ENCODE measurements at regions not wholly inside any gene's neighbourhood (a gene's known extent, or its start where the extent isn't known, plus 50 kb on each side); places are given as distances from the start of the nearest gene placed in this dataset.

DNA sequence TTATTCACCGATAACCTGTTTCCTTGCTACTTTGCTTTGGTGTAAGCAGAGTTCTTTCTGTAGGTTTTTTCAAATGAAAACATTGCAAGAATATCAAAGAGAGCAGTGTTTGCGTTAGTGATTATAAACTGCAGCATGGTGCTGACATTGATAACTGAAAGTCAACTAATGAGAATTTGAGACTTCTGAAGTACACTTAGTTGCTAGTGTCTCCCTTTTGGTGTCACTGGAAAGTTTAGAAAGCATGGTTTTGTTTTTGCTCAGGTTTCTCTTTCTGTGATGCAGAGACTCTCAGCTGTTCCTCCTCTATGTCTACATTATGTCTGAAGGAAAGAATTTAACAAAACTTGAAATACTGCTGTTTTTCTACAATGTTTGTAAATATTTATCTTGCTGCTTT lies 80.2 kb upstream of the ZNF169 start:
- intact Hi-C loops (cut with DNase I; ENCODE audit: low total_unique reads), result no loop called here
- no peaks in the 10 kb centered on the region for H3K27me3 ChIP-seq (replicated peaks in 1 of 7)
- peaks cover 32 to 90% (median 70%) of the 10 kb centered on the region in 6 donors for H3K4me1 ChIP-seq
- peaks cover 2 to 78% (median 26%) of the 10 kb centered on the region in 6 donors for H3K36me3 ChIP-seq
- no peak for DNase-seq
- no peak overlapping the region for H3K4me3 ChIP-seq
- peak overlapping the region in 2 of 8 donors; percentile 12 for H3K27ac ChIP-seq
- TF ChIP-seq POLR2A (IDR thresholded peaks at IDR 0.05), result no peak
- TF ChIP-seq, protein P1, sequence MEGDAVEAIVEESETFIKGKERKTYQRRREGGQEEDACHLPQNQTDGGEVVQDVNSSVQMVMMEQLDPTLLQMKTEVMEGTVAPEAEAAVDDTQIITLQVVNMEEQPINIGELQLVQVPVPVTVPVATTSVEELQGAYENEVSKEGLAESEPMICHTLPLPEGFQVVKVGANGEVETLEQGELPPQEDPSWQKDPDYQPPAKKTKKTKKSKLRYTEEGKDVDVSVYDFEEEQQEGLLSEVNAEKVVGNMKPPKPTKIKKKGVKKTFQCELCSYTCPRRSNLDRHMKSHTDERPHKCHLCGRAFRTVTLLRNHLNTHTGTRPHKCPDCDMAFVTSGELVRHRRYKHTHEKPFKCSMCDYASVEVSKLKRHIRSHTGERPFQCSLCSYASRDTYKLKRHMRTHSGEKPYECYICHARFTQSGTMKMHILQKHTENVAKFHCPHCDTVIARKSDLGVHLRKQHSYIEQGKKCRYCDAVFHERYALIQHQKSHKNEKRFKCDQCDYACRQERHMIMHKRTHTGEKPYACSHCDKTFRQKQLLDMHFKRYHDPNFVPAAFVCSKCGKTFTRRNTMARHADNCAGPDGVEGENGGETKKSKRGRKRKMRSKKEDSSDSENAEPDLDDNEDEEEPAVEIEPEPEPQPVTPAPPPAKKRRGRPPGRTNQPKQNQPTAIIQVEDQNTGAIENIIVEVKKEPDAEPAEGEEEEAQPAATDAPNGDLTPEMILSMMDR (IDR thresholded peaks at IDR 0.05 in 8 of 11, conservative IDR thresholded peaks at IDR 0.05 in 3 of 11), result no peak
- TF ChIP-seq POLR2AphosphoS5 (IDR thresholded peaks at IDR 0.05), result no peak
- 75 to 87% (median 84%) methylated on average over 2 of the region's 2 CpGs for WGBS, 5 donors
- H3K9me3 ChIP-seq, result no peaks in the 10 kb centered on the region

DNA sequence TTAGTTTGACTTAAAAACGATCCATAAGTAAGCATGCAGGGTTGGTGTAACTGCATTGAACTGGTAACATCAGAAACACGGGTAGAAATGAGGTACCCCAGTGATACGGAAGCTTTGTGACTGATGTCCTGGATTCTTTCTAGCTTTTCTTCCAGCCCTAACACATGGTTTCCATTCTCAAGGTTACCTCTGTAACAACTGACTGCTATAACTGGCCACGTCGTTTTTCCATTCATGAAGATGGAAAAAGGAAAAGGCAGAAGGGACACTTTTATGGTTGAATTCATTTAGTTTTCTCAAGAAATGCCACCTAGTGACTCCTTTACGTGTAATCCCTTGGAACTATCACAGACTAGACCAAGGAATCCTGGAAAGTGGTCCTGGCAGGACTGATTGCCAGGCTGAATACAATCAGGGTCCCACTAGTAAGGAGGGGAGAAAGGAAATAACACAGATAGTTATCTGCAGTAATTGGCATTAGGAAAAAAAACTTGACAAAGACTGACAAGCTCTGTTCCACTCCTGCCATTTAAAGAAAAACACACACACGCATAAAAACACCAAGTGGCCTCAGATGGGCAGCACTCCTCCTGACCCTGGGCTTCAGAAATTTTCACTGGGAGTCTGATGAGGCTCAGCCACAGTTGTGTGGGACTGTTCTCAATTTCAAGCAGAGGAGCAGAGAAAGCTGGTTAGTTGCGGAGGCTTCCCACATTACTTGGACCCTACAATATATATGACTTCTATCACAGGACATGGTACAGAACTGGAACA lies 77.5 kb upstream of the ZNF169 start:
- no peak for DNase-seq
- no peaks in the 10 kb centered on the region for H3K27me3 ChIP-seq (replicated peaks in 1 of 7)
- peaks cover 6 to 63% (median 43%) of the 10 kb centered on the region in 6 donors for H3K4me1 ChIP-seq
- no peaks in the 10 kb centered on the region for H3K9me3 ChIP-seq
- 68 to 81% (median 76%) methylated on average over 8 of the region's 8 CpGs for WGBS, 5 donors
- no peak overlapping the region for H3K4me3 ChIP-seq
- peak overlapping the region in 3 of 8 donors; percentile 2 to 46 (median 35) for H3K27ac ChIP-seq
- intact Hi-C loops (cut with DNase I; ENCODE audit: low total_unique reads), result no loop called here
- H3K36me3 ChIP-seq, result peaks cover 2 to 63% (median 17%) of the 10 kb centered on the region in 6 donors
- TF ChIP-seq POLR2AphosphoS5 (IDR thresholded peaks at IDR 0.05) (peak in 1 of 3 donors; percentile 11), POLR2A (IDR thresholded peaks at IDR 0.05) (no peak)
- TF ChIP-seq, protein P1 (IDR thresholded peaks at IDR 0.05 in 8 of 11, conservative IDR thresholded peaks at IDR 0.05 in 3 of 11), result no peak

DNA sequence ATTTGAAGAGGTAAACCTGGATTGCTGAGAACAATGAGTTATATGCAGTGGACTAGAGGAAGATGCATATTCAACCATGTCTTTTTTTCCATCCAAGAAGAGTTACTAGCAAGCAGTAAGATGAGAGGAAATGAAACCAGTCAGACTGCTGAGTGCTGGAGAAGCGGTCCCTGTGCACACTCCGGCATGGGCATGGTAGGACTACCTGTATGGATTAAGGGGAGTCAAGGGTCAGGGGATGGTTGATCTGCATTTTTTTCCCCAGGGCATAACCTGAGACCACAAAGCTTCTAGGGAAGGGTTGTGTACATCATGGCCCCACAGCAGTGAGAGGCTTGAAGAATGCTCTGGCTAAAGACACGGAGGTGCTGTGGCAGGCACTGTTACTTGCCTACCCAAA lies 76.6 kb upstream of the ZNF169 start:
- Histone ChIP-seq H3K27ac (peak overlapping the region in 4 of 8 donors; percentile 2 to 46 (median 26)), H3K27me3 (replicated peaks in 1 of 7) (no peaks in the 10 kb centered on the region), H3K9me3 (peaks cover 0 to under 1% (median 0%) of the 10 kb centered on the region in 8 donors), H3K4me1 (peaks cover 2 to 54% (median 36%) of the 10 kb centered on the region in 6 donors), H3K36me3 (peaks cover 0 to 54% (median 9%) of the 10 kb centered on the region in 6 donors), H3K4me3 (no peak overlapping the region)
- WGBS, 5 donors, result 75 to 82% (median 81%) methylated on average over 3 of the region's 3 CpGs
- TF ChIP-seq POLR2A (IDR thresholded peaks at IDR 0.05) (no peak), POLR2AphosphoS5 (IDR thresholded peaks at IDR 0.05) (peak in 1 of 3 donors; percentile 46)
- TF ChIP-seq, protein P1 (IDR thresholded peaks at IDR 0.05 in 8 of 11, conservative IDR thresholded peaks at IDR 0.05 in 3 of 11), result no peak
- DNase-seq, result no peak
- intact Hi-C loops (cut with DNase I; ENCODE audit: low total_unique reads), result no loop called here

DNA sequence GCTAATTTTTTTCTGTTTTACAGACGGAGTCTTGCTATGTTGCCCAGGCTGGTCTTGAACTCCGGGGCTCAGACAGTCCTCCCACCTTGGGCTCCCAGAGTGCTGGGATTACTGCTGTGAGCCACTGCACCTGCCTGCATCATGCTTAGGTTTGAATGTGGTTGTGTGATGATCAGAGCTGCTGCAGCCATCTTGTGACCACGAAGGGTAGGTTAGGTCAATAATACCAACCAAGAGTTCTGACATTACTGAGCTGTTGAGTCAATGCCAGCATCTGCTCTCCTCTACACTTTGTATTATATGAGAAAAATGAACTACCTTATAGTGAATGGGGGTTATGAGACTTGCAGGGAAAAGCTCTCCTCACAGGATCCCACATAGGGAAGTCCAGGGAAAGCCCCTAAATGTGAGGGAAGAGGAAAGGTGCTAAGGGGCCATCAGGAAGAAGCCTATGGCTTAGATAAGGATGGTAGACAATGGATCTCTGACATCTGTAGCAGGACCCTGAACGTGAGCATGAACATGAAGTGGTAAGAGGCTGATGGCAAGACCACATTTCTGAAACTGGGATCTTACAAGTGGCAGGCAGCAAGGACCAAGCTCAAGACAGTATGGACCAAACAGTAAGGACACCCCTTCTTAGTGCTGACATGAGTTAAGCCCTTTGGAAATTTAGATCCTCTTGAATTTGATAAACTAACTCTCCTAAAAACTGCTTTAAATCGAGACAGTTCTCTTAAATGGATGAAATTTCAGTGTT lies 75.7 kb upstream of the ZNF169 start:
- H3K4me1 ChIP-seq, result peaks cover 2 to 45% (median 30%) of the 10 kb centered on the region in 6 donors
- no peak overlapping the region for H3K4me3 ChIP-seq
- peaks cover 0 to 45% (median 7%) of the 10 kb centered on the region in 6 donors for H3K36me3 ChIP-seq
- intact Hi-C loops (cut with DNase I; ENCODE audit: low total_unique reads), result no loop called here
- TF ChIP-seq POLR2AphosphoS5 (IDR thresholded peaks at IDR 0.05), result peak in 1 of 3 donors; percentile 1
- no peak for TF ChIP-seq POLR2A (IDR thresholded peaks at IDR 0.05)
- 82 to 98% (median 92%) methylated on average over 5 of the region's 5 CpGs for WGBS, 5 donors
- H3K27ac ChIP-seq, result no peak overlapping the region
- H3K9me3 ChIP-seq, result peaks cover 0 to 10% (median 8%) of the 10 kb centered on the region in 8 donors
- DNase-seq, result no peak
- H3K27me3 ChIP-seq (replicated peaks in 1 of 7), result no peaks in the 10 kb centered on the region
